Rectal smooth muscle tissue (tissue), 1 donor: ENCODE measurements at regions not wholly inside any gene's neighbourhood (a gene's known extent, or its start where the extent isn't known, plus 50 kb on each side); places are given as distances from the start of the nearest gene placed in this dataset.

ENCODE experiments used
- H3K27ac ChIP-seq: one replicate; pipeline ENCODE4 v1.7.0; 2013; ENCODE audit warnings: low read depth, low read length, inconsistent platforms
- H3K27me3 ChIP-seq: one replicate; pipeline ENCODE4 v1.7.0; 2013; ENCODE audit warnings: low read length; ENCODE audit not compliant: control insufficient read depth, insufficient read depth
- H3K36me3 ChIP-seq: one replicate; pipeline ENCODE4 v1.7.0; 2013; ENCODE audit warnings: low read length; ENCODE audit not compliant: control insufficient read depth, insufficient read depth
- H3K4me1 ChIP-seq: one replicate; pipeline ENCODE4 v1.7.0; 2013; ENCODE audit warnings: low read length; ENCODE audit not compliant: control insufficient read depth, insufficient read depth
- H3K4me3 ChIP-seq: one replicate; pipeline ENCODE4 v1.7.0; 2013; ENCODE audit warnings: low read length
- H3K9ac ChIP-seq: one replicate; pipeline ENCODE4 v1.7.0; 2013; ENCODE audit warnings: low read length

GRCh38 chr9:87180841-87181240 lies 233.5 kb upstream of the GAS1 start:
- Histone ChIP-seq H3K4me1 (no peaks in the 10 kb centered on the region), H3K36me3 (no peaks in the 10 kb centered on the region), H3K4me3 (no peak overlapping the region), H3K9ac (no peak overlapping the region), H3K27me3 (no peaks in the 10 kb centered on the region), H3K27ac (no peak overlapping the region)

- Histone ChIP-seq H3K27me3 (no peaks in the 10 kb centered on the region), H3K9ac (no peak overlapping the region), H3K36me3 (no peaks in the 10 kb centered on the region), H3K4me3 (no peak overlapping the region), H3K4me1 (no peaks in the 10 kb centered on the region), H3K27ac (no peak overlapping the region)
These were observed 234.4 kb upstream of the GAS1 start for GRCh38 chr9:87181670-87182069.

- no peaks in the 10 kb centered on the region for H3K4me1 ChIP-seq
- no peak overlapping the region for H3K4me3 ChIP-seq
- no peaks in the 10 kb centered on the region for H3K27me3 ChIP-seq
- H3K9ac ChIP-seq = no peak overlapping the region
- H3K36me3 ChIP-seq = no peaks in the 10 kb centered on the region
- H3K27ac ChIP-seq = no peak overlapping the region
These were observed 237.8 kb upstream of the GAS1 start for GRCh38 chr9:87184956-87185642.

- Histone ChIP-seq H3K4me1 (no peaks in the 10 kb centered on the region), H3K27ac (no peak overlapping the region), H3K4me3 (no peak overlapping the region), H3K36me3 (no peaks in the 10 kb centered on the region), H3K27me3 (no peaks in the 10 kb centered on the region), H3K9ac (no peak overlapping the region)
These were observed 240.3 kb upstream of the GAS1 start for GRCh38 chr9:87187656-87188055.

- Histone ChIP-seq H3K9ac (no peak overlapping the region), H3K4me1 (peaks cover 4% of the 10 kb centered on the region), H3K27ac (no peak overlapping the region), H3K36me3 (no peaks in the 10 kb centered on the region), H3K4me3 (no peak overlapping the region), H3K27me3 (no peaks in the 10 kb centered on the region)
These were observed 241.7 kb upstream of the GAS1 start for GRCh38 chr9:87189006-87189405.

GRCh38 chr9:87193151-87193550 lies 245.8 kb upstream of the GAS1 start:
- Histone ChIP-seq H3K9ac (no peak overlapping the region), H3K4me1 (peaks cover 8% of the 10 kb centered on the region), H3K27ac (no peak overlapping the region), H3K36me3 (no peaks in the 10 kb centered on the region), H3K4me3 (no peak overlapping the region), H3K27me3 (no peaks in the 10 kb centered on the region)

GRCh38 chr9:87193925-87194868 lies 246.9 kb upstream of the GAS1 start:
- Histone ChIP-seq H3K4me1 (peaks cover 8% of the 10 kb centered on the region), H3K4me3 (no peak overlapping the region), H3K27ac (peak overlapping the region; percentile 35), H3K9ac (no peak overlapping the region), H3K36me3 (no peaks in the 10 kb centered on the region), H3K27me3 (no peaks in the 10 kb centered on the region)

GRCh38 chr9:87195306-87195705 lies 248.0 kb upstream of the GAS1 start:
- H3K9ac ChIP-seq = no peak overlapping the region
- no peaks in the 10 kb centered on the region for H3K27me3 ChIP-seq
- no peaks in the 10 kb centered on the region for H3K36me3 ChIP-seq
- H3K4me1 ChIP-seq = peaks cover 8% of the 10 kb centered on the region
- no peak overlapping the region for H3K4me3 ChIP-seq
- H3K27ac ChIP-seq = no peak overlapping the region

GRCh38 chr9:87197349-87198130 lies 250.2 kb upstream of the GAS1 start:
- Histone ChIP-seq H3K36me3 (no peaks in the 10 kb centered on the region), H3K27ac (no peak overlapping the region), H3K9ac (no peak overlapping the region), H3K4me1 (peaks cover 10% of the 10 kb centered on the region), H3K4me3 (no peak overlapping the region), H3K27me3 (no peaks in the 10 kb centered on the region)

- Histone ChIP-seq H3K27ac (no peak overlapping the region), H3K4me1 (peaks cover 9% of the 10 kb centered on the region), H3K27me3 (no peaks in the 10 kb centered on the region), H3K9ac (no peak overlapping the region), H3K36me3 (no peaks in the 10 kb centered on the region), H3K4me3 (no peak overlapping the region)
These were observed 251.4 kb upstream of the GAS1 start for GRCh38 chr9:87198716-87199115.

- H3K27ac ChIP-seq = no peak overlapping the region
- H3K9ac ChIP-seq = no peak overlapping the region
- no peaks in the 10 kb centered on the region for H3K27me3 ChIP-seq
- H3K4me1 ChIP-seq = peaks cover 6% of the 10 kb centered on the region
- H3K36me3 ChIP-seq = no peaks in the 10 kb centered on the region
- no peak overlapping the region for H3K4me3 ChIP-seq
These were observed 252.0 kb upstream of the GAS1 start for GRCh38 chr9:87199278-87199677.

- Histone ChIP-seq H3K27ac (no peak overlapping the region), H3K27me3 (no peaks in the 10 kb centered on the region), H3K4me3 (no peak overlapping the region), H3K36me3 (no peaks in the 10 kb centered on the region), H3K4me1 (peaks cover 3% of the 10 kb centered on the region), H3K9ac (no peak overlapping the region)
These were observed 252.5 kb upstream of the GAS1 start for GRCh38 chr9:87199782-87200181.
